GM23338 (cell line): ENCODE measurements at regions not wholly inside any gene's neighbourhood (a gene's known extent, or its start where the extent isn't known, plus 50 kb on each side); places are given as distances from the start of the nearest gene placed in this dataset.
A peak's percentile ranks its signal among the peaks of the same experiment; 100 is the strongest.

Source experiments
- ATAC-seq: fragments of 200-7000 bp; cut with Tn5 transposase; 3 replicates; pipeline ENCODE4 v1.9.1; 2020
- DNase-seq: peaks from one replicate; pipeline ENCODE4 v3.0.0-alpha.2; 2015; ENCODE audit warnings: low spot score
- H2AFZ ChIP-seq: fragments of 200-600 bp; sonication (generic); 2 replicates; pipeline ENCODE4 v1.8.0; 2016; ENCODE audit warnings: antibody characterized with exemption, mild to moderate bottlenecking, moderate library complexity
- H3F3A ChIP-seq: fragments of 200-600 bp; sonication (generic); replicated peaks from 2 replicates; pipeline ENCODE4 v1.8.0; 2017; ENCODE audit warnings: antibody characterized with exemption, mixed run types, low read depth
- H3K27ac ChIP-seq: fragments of 200-600 bp; sonication (generic); 2 replicates; pipeline ENCODE4 v1.6.1; 2016; ENCODE audit warnings: low read depth
- H3K27me3 ChIP-seq: fragments of 200-600 bp; sonication (generic); 2 replicates; pipeline ENCODE4 v1.8.0; 2016; ENCODE audit warnings: mild to moderate bottlenecking, mixed run types, moderate library complexity; ENCODE audit not compliant: insufficient read depth
- H3K36me3 ChIP-seq: fragments of 200-600 bp; sonication (generic); 2 replicates; pipeline ENCODE4 v1.8.0; 2016; ENCODE audit warnings: mild to moderate bottlenecking; ENCODE audit not compliant: insufficient read depth
- H3K4me1 ChIP-seq: fragments of 200-600 bp; sonication (generic); 2 replicates; pipeline ENCODE4 v1.8.0; 2016; ENCODE audit warnings: mild to moderate bottlenecking, moderate library complexity; ENCODE audit not compliant: insufficient read depth
- H3K4me2 ChIP-seq: fragments of 200-600 bp; sonication (generic); 2 replicates; pipeline ENCODE4 v1.7.1; 2017; ENCODE audit warnings: mixed run types
- H3K4me3 ChIP-seq: fragments of 200-600 bp; sonication (generic); 2 replicates; pipeline ENCODE4 v1.6.1; 2016; ENCODE audit warnings: mixed run types
- H3K79me2 ChIP-seq: fragments of 200-600 bp; sonication (generic); replicated peaks from 2 replicates; pipeline ENCODE4 v1.8.0; 2017; ENCODE audit warnings: mild to moderate bottlenecking; ENCODE audit not compliant: insufficient read depth
- H3K9me2 ChIP-seq: fragments of 200-600 bp; sonication (generic); 2 replicates; pipeline ENCODE4 v1.8.0; 2017; ENCODE audit not compliant: insufficient read depth
- H4K20me1 ChIP-seq: fragments of 200-600 bp; sonication (generic); replicated peaks from 2 replicates; pipeline ENCODE4 v1.8.0; 2017; ENCODE audit warnings: mild to moderate bottlenecking; ENCODE audit not compliant: insufficient read depth
- H3K27ac Mint-ChIP-seq: 2 replicates; pipeline ENCODE4 v1.8.0; 2020; ENCODE audit warnings: inconsistent platforms, mild to moderate bottlenecking, moderate library complexity, mixed read lengths
- H3K27me3 Mint-ChIP-seq: 3 replicates; pipeline ENCODE4 v1.8.0; 2022; ENCODE audit warnings: low read depth, mild to moderate bottlenecking, moderate library complexity, mixed read lengths, inconsistent platforms; ENCODE audit not compliant: insufficient read depth, poor library complexity
- H3K36me3 Mint-ChIP-seq: 3 replicates; pipeline ENCODE4 v1.8.0; 2021; ENCODE audit warnings: low read depth, mild to moderate bottlenecking, inconsistent platforms, moderate library complexity, mixed read lengths
- H3K4me1 Mint-ChIP-seq: 3 replicates; pipeline ENCODE4 v1.8.0; 2020; ENCODE audit warnings: mild to moderate bottlenecking, inconsistent platforms, mixed read lengths
- H3K4me3 Mint-ChIP-seq: 3 replicates; pipeline ENCODE4 v1.8.0; 2021; ENCODE audit warnings: moderate library complexity, mild to moderate bottlenecking, inconsistent platforms, mixed read lengths
- H3K9me3 Mint-ChIP-seq: 3 replicates; pipeline ENCODE4 v1.8.0; 2020; ENCODE audit warnings: moderate library complexity, mild to moderate bottlenecking, inconsistent platforms, mixed read lengths
- EZH2 ChIP-seq: fragments of 200-600 bp; sonication (generic); IDR thresholded peaks from one replicate; pipeline ENCODE4 v1.8.0; 2017; ENCODE audit warnings: antibody characterized with exemption, mild to moderate bottlenecking, low read depth; ENCODE audit not compliant: unreplicated experiment
- EZH2phosphoT487 ChIP-seq: fragments of 200-600 bp; sonication (generic); IDR thresholded peaks from one replicate; pipeline ENCODE4 v1.8.1; 2018; ENCODE audit warnings: antibody characterized with exemption; ENCODE audit not compliant: unreplicated experiment
- JUNB ChIP-seq: IDR thresholded peaks from one replicate; pipeline ENCODE4 v1.6.1; 2016; ENCODE audit warnings: antibody characterized with exemption; ENCODE audit not compliant: unreplicated experiment
- NANOG ChIP-seq: IDR thresholded peaks from 2 replicates; pipeline ENCODE4 v1.6.1; 2016; ENCODE audit warnings: antibody characterized with exemption, borderline replicate concordance
- POLR2AphosphoS5 ChIP-seq: IDR thresholded peaks from 2 replicates; pipeline ENCODE4 v1.6.1; 2016; ENCODE audit warnings: antibody characterized with exemption, low read depth
- TF ChIP-seq, protein P1 (sequence below), 2 experiments: fragments of 200-600 bp in 1 of 2; sonication (generic) in 1 of 2; conservative IDR thresholded peaks; 2 replicates each; pipeline versions ENCODE4 v1.5.1 to v1.6.1; 2016 to 2017; ENCODE audit warnings: antibody characterized with exemption in 2 of 2, low read depth in 2 of 2, mild to moderate bottlenecking in 2 of 2, moderate library complexity in 1 of 2
- TF ChIP-seq, protein P2 (sequence below): fragments of 250-450 bp; sonication (Bioruptor Pico); IDR thresholded peaks from 2 replicates; pipeline ENCODE4 v1.5.0; 2020; ENCODE audit warnings: mild to moderate bottlenecking, moderate library complexity
- TF ChIP-seq, protein P3 (sequence below): IDR thresholded peaks from one replicate; pipeline ENCODE4 v1.6.1; 2018; ENCODE audit warnings: antibody characterized with exemption; ENCODE audit not compliant: unreplicated experiment

DNA sequence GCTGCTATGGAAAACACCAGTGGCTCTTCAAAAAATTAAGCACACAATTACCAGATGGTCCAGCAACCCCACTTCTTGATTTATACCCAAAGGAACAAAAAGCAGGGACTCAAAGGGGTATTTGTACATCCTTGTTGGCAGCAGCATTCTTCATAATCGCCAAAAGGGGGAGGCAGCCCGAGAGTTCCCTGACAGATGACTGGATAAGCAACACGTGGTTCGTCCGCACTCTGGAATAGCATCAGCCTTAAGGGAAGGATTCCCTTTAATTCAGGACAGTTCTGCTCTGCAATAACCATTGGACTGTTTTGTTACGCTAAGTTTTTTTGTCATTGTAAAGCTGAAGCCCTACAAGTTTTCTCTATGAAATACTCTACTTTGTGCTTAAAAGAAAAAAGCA lies 76.7 kb upstream of the TWIST2 start:
- Histone ChIP-seq H3K9me2 (no peaks in the 10 kb centered on the region), H3K4me3 (no peak overlapping the region), H2AFZ (no peak overlapping the region), H3K36me3 (no peaks in the 10 kb centered on the region), H3K79me2 (no peaks in the 10 kb centered on the region), H3K4me2 (no peak overlapping the region), H3K4me1 (no peaks in the 10 kb centered on the region), H3K27me3 (no peaks in the 10 kb centered on the region), H4K20me1 (no peaks in the 10 kb centered on the region), H3F3A (no peaks in the 10 kb centered on the region), H3K27ac (no peak overlapping the region)
- DNase-seq (peak; percentile 69), ATAC-seq (peak; percentile 91)
- TF ChIP-seq, protein P1, sequence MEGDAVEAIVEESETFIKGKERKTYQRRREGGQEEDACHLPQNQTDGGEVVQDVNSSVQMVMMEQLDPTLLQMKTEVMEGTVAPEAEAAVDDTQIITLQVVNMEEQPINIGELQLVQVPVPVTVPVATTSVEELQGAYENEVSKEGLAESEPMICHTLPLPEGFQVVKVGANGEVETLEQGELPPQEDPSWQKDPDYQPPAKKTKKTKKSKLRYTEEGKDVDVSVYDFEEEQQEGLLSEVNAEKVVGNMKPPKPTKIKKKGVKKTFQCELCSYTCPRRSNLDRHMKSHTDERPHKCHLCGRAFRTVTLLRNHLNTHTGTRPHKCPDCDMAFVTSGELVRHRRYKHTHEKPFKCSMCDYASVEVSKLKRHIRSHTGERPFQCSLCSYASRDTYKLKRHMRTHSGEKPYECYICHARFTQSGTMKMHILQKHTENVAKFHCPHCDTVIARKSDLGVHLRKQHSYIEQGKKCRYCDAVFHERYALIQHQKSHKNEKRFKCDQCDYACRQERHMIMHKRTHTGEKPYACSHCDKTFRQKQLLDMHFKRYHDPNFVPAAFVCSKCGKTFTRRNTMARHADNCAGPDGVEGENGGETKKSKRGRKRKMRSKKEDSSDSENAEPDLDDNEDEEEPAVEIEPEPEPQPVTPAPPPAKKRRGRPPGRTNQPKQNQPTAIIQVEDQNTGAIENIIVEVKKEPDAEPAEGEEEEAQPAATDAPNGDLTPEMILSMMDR (conservative IDR thresholded peaks at IDR 0.05; ENCODE audit: low read depth in 2 of 2) = peak; percentile 47 to 49
- TF ChIP-seq EZH2 = no peak
- Mint-ChIP-seq H3K36me3 (no peaks in the 10 kb centered on the region; the same call in 2 of the 3 replicates), H3K27me3 (peaks cover 1% of the 10 kb centered on the region), H3K4me3 (no peak overlapping the region), H3K4me1 (peaks cover 5% of the 10 kb centered on the region; the same call in 2 of the 3 replicates), H3K9me3 (peaks cover 7% of the 10 kb centered on the region; the same call in 1 of the 3 replicates), H3K27ac (no peak overlapping the region)

DNA sequence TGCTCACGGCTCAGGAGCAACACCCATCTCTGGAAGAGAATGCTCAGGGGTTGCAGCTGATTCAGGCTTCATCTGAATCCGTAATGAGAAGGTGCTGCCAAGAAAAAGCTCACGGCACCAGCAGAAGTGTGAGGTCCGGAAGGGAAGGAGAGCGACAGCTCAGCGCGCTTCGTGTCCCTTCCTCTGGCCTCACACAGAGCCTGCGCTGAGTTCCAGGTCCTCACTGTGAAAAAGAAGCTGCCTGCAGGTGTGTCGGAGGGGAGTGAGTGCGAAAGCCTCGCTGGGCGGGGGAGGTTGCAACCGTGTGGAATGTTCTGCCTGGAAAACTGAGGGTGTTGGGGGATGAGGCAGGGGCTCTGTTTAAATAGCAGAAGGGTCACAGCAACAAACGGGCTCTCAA lies 76.2 kb upstream of the TWIST2 start:
- Histone ChIP-seq H3F3A (no peaks in the 10 kb centered on the region), H2AFZ (no peak overlapping the region), H3K36me3 (no peaks in the 10 kb centered on the region), H3K27ac (no peak overlapping the region), H3K4me3 (no peak overlapping the region), H3K79me2 (no peaks in the 10 kb centered on the region), H4K20me1 (no peaks in the 10 kb centered on the region), H3K4me1 (no peaks in the 10 kb centered on the region), H3K9me2 (no peaks in the 10 kb centered on the region), H3K4me2 (no peak overlapping the region), H3K27me3 (no peaks in the 10 kb centered on the region)
- no peak overlapping the region for H3K27ac Mint-ChIP-seq
- ATAC-seq (peak; percentile 71), DNase-seq (no peak)
- H3K4me1 Mint-ChIP-seq = peaks cover 5% of the 10 kb centered on the region; the same call in 2 of the 3 replicates
- H3K36me3 Mint-ChIP-seq = no peaks in the 10 kb centered on the region; the same call in 2 of the 3 replicates
- H3K4me3 Mint-ChIP-seq = no peak overlapping the region
- H3K9me3 Mint-ChIP-seq = peaks cover 7% of the 10 kb centered on the region; the same call in 1 of the 3 replicates
- peaks cover 1% of the 10 kb centered on the region for H3K27me3 Mint-ChIP-seq
- no peak for TF ChIP-seq NANOG
- no peak for TF ChIP-seq EZH2
- no peak for TF ChIP-seq EZH2phosphoT487
- TF ChIP-seq POLR2AphosphoS5 = no peak
- TF ChIP-seq JUNB = no peak
- TF ChIP-seq, protein P2, sequence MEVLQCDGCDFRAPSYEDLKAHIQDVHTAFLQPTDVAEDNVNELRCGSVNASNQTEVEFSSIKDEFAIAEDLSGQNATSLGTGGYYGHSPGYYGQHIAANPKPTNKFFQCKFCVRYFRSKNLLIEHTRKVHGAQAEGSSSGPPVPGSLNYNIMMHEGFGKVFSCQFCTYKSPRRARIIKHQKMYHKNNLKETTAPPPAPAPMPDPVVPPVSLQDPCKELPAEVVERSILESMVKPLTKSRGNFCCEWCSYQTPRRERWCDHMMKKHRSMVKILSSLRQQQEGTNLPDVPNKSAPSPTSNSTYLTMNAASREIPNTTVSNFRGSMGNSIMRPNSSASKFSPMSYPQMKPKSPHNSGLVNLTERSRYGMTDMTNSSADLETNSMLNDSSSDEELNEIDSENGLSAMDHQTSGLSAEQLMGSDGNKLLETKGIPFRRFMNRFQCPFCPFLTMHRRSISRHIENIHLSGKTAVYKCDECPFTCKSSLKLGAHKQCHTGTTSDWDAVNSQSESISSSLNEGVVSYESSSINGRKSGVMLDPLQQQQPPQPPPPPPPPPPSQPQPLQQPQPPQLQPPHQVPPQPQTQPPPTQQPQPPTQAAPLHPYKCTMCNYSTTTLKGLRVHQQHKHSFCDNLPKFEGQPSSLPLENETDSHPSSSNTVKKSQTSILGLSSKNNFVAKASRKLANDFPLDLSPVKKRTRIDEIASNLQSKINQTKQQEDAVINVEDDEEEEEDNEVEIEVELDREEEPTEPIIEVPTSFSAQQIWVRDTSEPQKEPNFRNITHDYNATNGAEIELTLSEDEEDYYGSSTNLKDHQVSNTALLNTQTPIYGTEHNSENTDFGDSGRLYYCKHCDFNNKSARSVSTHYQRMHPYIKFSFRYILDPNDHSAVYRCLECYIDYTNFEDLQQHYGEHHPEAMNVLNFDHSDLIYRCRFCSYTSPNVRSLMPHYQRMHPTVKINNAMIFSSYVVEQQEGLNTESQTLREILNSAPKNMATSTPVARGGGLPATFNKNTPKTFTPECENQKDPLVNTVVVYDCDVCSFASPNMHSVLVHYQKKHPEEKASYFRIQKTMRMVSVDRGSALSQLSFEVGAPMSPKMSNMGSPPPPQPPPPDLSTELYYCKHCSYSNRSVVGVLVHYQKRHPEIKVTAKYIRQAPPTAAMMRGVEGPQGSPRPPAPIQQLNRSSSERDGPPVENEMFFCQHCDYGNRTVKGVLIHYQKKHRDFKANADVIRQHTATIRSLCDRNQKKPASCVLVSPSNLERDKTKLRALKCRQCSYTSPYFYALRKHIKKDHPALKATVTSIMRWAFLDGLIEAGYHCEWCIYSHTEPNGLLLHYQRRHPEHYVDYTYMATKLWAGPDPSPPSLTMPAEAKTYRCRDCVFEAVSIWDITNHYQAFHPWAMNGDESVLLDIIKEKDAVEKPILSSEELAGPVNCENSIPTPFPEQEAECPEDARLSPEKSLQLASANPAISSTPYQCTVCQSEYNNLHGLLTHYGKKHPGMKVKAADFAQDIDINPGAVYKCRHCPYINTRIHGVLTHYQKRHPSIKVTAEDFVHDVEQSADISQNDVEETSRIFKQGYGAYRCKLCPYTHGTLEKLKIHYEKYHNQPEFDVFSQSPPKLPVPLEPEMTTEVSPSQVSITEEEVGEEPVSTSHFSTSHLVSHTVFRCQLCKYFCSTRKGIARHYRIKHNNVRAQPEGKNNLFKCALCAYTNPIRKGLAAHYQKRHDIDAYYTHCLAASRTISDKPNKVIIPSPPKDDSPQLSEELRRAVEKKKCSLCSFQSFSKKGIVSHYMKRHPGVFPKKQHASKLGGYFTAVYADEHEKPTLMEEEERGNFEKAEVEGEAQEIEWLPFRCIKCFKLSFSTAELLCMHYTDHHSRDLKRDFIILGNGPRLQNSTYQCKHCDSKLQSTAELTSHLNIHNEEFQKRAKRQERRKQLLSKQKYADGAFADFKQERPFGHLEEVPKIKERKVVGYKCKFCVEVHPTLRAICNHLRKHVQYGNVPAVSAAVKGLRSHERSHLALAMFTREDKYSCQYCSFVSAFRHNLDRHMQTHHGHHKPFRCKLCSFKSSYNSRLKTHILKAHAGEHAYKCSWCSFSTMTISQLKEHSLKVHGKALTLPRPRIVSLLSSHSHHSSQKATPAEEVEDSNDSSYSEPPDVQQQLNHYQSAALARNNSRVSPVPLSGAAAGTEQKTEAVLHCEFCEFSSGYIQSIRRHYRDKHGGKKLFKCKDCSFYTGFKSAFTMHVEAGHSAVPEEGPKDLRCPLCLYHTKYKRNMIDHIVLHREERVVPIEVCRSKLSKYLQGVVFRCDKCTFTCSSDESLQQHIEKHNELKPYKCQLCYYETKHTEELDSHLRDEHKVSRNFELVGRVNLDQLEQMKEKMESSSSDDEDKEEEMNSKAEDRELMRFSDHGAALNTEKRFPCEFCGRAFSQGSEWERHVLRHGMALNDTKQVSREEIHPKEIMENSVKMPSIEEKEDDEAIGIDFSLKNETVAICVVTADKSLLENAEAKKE (CRISPR knock-in tag) = no peak
- TF ChIP-seq, protein P3, sequence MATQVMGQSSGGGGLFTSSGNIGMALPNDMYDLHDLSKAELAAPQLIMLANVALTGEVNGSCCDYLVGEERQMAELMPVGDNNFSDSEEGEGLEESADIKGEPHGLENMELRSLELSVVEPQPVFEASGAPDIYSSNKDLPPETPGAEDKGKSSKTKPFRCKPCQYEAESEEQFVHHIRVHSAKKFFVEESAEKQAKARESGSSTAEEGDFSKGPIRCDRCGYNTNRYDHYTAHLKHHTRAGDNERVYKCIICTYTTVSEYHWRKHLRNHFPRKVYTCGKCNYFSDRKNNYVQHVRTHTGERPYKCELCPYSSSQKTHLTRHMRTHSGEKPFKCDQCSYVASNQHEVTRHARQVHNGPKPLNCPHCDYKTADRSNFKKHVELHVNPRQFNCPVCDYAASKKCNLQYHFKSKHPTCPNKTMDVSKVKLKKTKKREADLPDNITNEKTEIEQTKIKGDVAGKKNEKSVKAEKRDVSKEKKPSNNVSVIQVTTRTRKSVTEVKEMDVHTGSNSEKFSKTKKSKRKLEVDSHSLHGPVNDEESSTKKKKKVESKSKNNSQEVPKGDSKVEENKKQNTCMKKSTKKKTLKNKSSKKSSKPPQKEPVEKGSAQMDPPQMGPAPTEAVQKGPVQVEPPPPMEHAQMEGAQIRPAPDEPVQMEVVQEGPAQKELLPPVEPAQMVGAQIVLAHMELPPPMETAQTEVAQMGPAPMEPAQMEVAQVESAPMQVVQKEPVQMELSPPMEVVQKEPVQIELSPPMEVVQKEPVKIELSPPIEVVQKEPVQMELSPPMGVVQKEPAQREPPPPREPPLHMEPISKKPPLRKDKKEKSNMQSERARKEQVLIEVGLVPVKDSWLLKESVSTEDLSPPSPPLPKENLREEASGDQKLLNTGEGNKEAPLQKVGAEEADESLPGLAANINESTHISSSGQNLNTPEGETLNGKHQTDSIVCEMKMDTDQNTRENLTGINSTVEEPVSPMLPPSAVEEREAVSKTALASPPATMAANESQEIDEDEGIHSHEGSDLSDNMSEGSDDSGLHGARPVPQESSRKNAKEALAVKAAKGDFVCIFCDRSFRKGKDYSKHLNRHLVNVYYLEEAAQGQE = no peak
